ENCODE measurements at regions not wholly inside any gene's neighbourhood (a gene's known extent, or its start where the extent isn't known, plus 50 kb on each side); places are given as distances from the start of the nearest gene placed in this dataset.

- DNase-seq = no peak
Measured at GRCh38 chr7:136229790-136230189, 252.6 kb upstream of the MTPN start.

DNA sequence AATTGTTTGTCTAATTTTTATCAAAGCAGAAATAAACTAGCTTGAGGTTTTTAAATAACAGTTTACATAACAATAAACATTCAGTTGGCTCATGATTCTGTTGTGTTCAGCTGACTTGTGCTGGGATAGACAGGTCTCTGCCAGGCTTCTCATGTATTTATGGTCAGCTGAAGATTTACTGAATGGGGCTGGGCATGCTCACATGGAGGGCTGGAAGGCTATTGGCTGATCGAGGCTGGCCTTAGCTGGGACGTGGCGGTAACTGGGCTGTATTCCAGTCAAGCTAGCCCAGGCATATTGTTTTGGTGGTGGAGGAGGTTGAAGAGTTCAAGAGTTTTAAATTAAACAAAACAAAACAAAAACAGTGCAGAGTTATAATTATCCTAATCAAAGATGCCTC is 251.0 kb upstream of the MTPN start:
- DNase-seq = no peak

GRCh38 chr7:136214356-136214755 is 237.2 kb upstream of the MTPN start:
- DNase-seq = no peak

GRCh38 chr7:136213012-136213411 is 235.9 kb upstream of the MTPN start:
- no peak for DNase-seq

DNA sequence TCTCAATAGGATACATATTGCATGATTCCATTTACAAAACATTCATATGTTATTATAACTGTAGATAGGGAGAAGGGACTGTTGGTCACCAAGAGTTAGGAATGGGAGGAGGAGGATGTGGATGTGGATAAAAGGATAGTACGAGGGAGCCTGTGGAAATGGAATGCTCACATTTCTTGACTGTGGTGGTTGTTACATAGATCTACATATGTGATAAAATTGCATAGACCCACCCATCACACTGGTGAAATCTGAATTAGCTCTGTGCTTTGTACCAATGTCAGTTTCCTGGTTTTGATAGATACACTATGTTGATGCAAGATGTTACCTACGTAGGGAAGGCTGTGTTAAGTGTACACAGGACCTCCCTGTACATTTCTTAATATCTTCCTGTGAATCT is 233.5 kb upstream of the MTPN start:
- no peak for DNase-seq

- no peak for DNase-seq
Measured at GRCh38 chr7:136210079-136210478, 232.9 kb upstream of the MTPN start.

- DNase-seq = no peak
Measured at GRCh38 chr7:136205956-136206355, 228.8 kb upstream of the MTPN start.

DNA sequence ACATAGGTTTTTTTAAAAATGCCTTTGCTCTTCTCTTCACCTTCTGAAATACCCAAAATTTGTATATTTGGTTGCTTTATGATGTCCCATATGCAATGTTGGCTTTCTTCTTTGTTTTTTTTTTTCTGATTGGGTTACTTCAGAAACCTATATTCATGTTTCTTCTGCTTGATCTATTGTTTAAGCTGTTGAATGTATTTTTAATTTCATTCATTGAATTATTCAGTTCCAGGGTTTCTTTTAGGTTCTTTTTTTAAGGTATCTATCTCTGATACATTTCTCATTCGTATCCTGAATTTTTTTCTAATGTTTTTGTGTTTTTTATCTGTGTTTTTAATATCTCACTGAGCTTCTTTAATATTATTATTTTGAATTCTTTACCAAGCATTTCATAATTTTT is 221.0 kb upstream of the MTPN start:
- DNase-seq = no peak

- DNase-seq = no peak
Measured at GRCh38 chr7:136194878-136195277, 217.7 kb upstream of the MTPN start.

DNA sequence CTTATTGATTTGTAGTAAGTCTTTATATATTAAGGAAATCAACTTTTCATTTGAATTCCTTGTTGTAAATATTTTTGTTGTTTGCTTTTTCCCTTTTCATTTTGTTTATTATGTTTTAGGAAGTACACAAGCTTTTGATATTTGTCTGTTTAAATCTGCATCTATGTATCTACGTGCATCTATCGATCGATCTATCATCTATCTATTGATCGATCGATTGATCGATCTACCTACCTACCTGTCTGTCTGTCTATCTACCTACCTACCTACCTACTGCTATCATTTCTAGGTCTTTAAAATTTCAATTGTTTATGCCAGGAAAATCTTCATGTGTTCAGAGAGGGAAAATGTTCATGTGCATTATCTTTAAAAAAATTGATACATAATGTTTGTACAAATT is 216.8 kb upstream of the MTPN start:
- no peak for DNase-seq

GRCh38 chr7:136189506-136189998 is 212.4 kb upstream of the MTPN start:
- DNase-seq = no peak

- no peak for DNase-seq
Measured at GRCh38 chr7:136186281-136186680, 209.1 kb upstream of the MTPN start.

GRCh38 chr7:136184719-136185118 is 207.6 kb upstream of the MTPN start:
- DNase-seq = no peak

DNA sequence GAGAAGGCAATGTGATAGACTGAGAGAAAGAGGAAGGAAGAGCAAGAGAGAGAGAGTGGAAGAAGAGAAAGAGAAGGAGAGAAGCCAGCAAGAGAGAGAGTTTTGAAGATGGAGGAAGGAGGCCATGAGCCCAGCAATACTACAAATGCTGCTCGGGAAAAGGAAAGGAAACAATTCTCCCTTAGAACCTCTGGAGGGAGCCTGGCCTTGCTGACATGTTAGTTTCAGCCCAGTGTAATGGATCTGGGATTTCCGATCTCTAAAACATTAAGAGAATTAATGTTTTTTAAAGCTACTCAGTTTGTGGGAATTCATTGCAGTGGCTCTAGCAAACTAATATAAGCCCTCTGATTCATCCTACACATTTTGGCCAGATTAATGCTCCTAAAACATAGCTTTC is 206.8 kb upstream of the MTPN start:
- DNase-seq = no peak

DNA sequence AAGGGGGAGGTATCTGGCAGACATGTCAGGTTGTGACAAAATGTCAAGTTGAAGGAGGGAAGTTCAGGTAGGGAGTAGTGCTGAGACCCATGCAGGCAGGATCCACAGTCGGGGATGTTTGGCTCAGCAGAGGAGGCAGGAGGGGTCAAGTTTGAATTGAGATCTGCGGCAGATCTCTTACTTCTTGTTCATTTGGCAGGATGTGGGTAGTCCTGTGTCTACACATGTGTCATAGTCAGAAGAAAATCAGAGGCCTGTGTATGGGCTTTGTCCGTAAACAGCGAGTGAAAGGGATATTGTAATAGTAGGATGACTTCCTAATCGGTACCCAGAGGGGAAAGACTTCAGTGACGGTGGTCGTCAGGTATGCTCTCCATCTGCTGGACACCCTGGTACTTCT is 203.8 kb upstream of the MTPN start:
- DNase-seq = no peak

DNA sequence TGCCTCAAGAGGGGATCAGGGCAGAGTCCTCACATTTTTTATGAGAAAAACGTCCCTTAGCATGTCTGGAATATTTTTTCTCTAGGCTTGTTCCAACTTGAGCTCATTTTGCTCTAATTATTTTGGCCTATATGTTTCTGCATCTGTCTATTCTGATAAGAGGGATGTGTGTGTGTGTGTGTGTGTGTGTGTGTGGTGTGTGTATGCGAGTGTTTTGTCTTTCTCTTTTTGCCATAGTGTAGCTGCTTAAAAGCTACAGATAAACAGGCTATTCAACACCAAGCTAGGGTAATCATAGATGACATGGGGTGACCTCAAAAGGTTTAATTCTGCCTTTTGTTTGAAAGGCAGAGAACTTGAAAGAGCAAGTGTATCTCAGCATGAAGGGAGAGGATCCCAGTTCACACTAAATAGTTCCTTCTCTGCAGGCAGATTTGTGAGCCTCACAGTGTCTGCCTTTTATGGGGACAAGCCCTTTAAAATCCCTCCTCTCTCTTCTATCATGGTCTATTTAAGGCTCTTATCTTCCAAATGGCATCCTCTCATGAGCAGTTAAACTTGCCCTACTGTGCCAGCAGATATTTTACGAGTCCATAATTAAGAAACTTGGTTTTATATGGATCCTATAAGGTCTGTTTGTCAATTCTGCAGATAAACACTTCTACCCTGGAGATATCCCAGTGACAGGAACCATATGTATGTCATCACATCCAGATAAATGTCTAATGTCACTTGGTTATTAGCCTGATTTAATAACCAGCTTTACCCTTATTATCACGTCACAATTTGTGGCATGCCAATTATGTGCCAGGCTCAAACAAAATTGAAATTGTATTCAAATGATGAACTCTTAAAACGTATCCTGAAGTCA is 202.9 kb upstream of the MTPN start:
- no peak for DNase-seq

DNA sequence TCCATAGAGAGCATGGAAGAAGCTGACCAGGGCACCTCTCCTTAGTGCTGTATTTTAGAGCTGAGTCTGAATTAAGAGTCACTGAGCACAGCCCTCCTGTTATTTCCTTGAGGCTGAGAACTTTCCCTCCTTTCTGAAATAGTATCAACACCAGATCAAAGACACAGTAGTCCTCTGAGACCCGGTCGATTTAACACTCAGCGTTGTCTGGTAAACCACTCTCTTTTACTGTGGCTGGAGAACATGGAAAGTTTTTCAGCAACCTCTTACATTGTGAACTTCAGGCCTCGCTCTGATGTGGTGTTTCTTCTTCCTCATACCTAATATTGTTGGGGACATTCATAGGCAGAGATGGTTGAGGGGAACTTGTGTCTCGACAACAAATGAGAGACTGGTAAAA is 202.0 kb upstream of the MTPN start:
- no peak for DNase-seq

DNA sequence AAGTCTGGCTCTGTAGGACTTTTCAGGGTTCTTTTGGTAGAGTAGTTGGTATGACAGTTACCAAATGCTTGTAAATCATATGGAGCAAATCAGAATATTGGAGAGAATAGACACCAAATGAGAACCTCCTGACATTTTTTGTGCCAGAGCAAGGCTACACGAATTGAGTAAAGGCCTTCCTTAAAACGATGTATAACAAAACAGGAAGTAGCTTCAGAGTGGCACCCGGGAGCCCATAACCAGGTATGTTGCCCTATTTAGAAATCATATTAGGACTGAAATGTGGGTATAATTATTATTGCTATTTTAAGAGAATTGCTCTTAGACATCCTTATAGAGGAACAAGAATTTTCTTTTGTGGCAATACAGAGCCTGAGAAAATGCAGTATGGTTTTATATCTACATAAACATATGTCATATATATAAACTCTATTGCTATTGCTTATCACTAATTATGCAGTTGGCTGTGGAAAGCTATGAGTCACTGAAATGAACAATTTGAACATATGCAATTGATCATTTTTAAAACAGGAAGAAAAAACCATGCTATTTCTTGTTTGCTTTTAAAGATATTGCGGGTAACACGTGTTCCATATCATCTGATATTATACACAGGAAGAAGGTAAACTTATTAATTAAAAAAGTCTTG is 197.4 kb upstream of the MTPN start:
- no peak for DNase-seq

- DNase-seq = no peak
Measured at GRCh38 chr7:136173874-136174273, 196.7 kb upstream of the MTPN start.

- no peak for DNase-seq
Measured at GRCh38 chr7:136171233-136171632, 194.1 kb upstream of the MTPN start.

GRCh38 chr7:136168821-136169220 is 191.7 kb upstream of the MTPN start:
- DNase-seq = no peak

- DNase-seq = no peak
Measured at GRCh38 chr7:136167991-136168390, 190.8 kb upstream of the MTPN start.

DNA sequence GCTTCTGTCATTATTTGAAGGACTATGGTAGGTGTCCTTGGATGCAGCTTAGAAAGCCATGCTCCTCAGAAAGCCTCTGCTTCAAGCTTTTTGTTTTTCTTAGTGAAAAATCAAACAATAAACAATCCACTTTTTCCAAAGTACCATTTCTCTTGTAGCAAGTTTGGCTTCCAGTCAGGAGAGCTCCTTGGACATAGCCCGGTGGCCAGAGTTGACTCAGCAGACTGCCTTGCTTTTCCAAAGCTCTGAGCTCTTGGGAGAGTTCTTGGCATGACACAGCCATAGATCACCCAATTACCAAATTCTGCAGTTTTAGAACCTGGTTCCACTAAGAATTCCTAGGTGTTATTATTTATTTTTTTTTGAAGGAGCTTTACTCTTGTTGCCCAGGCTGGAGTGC is 189.4 kb upstream of the MTPN start:
- DNase-seq = no peak

DNA sequence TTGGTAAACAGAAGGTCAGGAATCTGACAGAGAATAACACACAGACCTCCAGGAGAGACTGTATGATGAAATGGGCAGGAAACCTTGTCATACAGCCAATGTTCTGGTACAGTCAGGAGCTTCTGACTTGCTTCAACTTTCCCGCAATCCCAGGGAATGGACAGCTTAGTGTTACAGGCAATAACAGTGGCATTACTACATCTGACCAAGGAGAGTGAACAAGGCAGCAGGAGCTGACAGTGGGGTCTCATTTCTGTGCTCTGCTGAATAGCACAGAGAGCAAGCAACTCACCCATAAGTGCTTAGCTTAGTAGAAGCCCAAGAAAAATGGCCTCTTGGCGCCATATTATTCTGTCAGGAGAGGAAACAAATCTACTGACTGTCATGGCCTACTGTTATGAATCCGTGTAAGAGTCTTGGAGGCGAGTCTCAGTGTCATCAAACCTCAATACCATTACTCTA is 186.2 kb upstream of the MTPN start:
- DNase-seq = no peak
